ENCODE measurements at regions not wholly inside any gene's neighbourhood (a gene's known extent, or its start where the extent isn't known, plus 50 kb on each side); places are given as distances from the start of the nearest gene placed in this dataset.

GRCh38 chr12:4119157-4119761, 154.3 kb upstream of the CCND2 start:
- intact Hi-C loops (cut with micrococcal nuclease): no loop called here
- peak overlapping the region; percentile 81 for H3K27ac Mint-ChIP-seq
- ATAC-seq (ENCODE audit: low read depth) (peak; percentile 38), DNase-seq (no peak)
- no peak for TF ChIP-seq CTCF (IDR thresholded peaks at IDR 0.05)
- H3K9me3 Mint-ChIP-seq: no peaks in the 10 kb centered on the region
- H3K4me1 Mint-ChIP-seq: peaks cover 56% of the 10 kb centered on the region
- H3K36me3 Mint-ChIP-seq (ENCODE audit: low read depth): no peaks in the 10 kb centered on the region
- H3K4me3 Mint-ChIP-seq: peak overlapping the region; percentile 69
- ChIA-PET POLR2A (interaction anchor here (1.1 to 6.2 kb wide), 10 partner anchors 11 to 158 kb away, joined by 3 to 45 read pairs (median 20); partner anchors contain the start of gene CCND2), CTCF (interaction anchor here (0.6 to 1.2 kb wide), 2 partner anchors 32 to 157 kb away, joined by 3 to 4 read pairs; no protein-coding TSS in a partner anchor)
- H3K27me3 Mint-ChIP-seq: no peaks in the 10 kb centered on the region

GRCh38 chr12:4118601-4119156, 154.9 kb upstream of the CCND2 start:
- H3K4me3 Mint-ChIP-seq: peak overlapping the region; percentile 69
- intact Hi-C loops (cut with micrococcal nuclease): loop anchor here (1.0 kb wide), 6 partner anchors 11 to 151 kb away; no protein-coding TSS in a partner anchor

GRCh38 chr12:4118017-4118510, 155.5 kb upstream of the CCND2 start:
- Mint-ChIP-seq H3K27me3 (no peaks in the 10 kb centered on the region), H3K4me1 (peaks cover 56% of the 10 kb centered on the region), H3K9me3 (no peaks in the 10 kb centered on the region), H3K36me3 (ENCODE audit: low read depth) (no peaks in the 10 kb centered on the region), H3K27ac (peak overlapping the region; percentile 81), H3K4me3 (peak overlapping the region; percentile 69)
- no peak for DNase-seq
- no peak for TF ChIP-seq CTCF (IDR thresholded peaks at IDR 0.05)
- ATAC-seq (ENCODE audit: low read depth): peak; percentile 80
- intact Hi-C loops (cut with micrococcal nuclease): loop anchor here (1.0 kb wide), 6 partner anchors 11 to 151 kb away; no protein-coding TSS in a partner anchor
- ChIA-PET POLR2A (interaction anchor here (0.9 to 6.2 kb wide), 18 partner anchors 10 to 245 kb away, joined by 3 to 45 read pairs (median 6); partner anchors contain the start of genes CCND2 and PARP11), CTCF (interaction anchor here (0.6 to 3.0 kb wide), 5 partner anchors 10 to 159 kb away, joined by 3 to 15 read pairs (median 3); no protein-coding TSS in a partner anchor)

More at GRCh38 chr12:4118601-4119156, 154.9 kb upstream of the CCND2 start:
- Mint-ChIP-seq H3K9me3 (no peaks in the 10 kb centered on the region), H3K36me3 (ENCODE audit: low read depth) (no peaks in the 10 kb centered on the region), H3K27ac (peak overlapping the region; percentile 81), H3K27me3 (no peaks in the 10 kb centered on the region), H3K4me1 (peaks cover 56% of the 10 kb centered on the region)
- DNase-seq (no peak), ATAC-seq (ENCODE audit: low read depth) (peak; percentile 5)
- POLR2A ChIA-PET: interaction anchor here (0.9 to 6.2 kb wide), 18 partner anchors 11 to 245 kb away, joined by 3 to 45 read pairs (median 4); partner anchors contain the start of genes CCND2 and PARP11
- CTCF ChIA-PET: interaction anchor here (0.6 to 3.0 kb wide), 5 partner anchors 11 to 158 kb away, joined by 3 to 15 read pairs (median 4); no protein-coding TSS in a partner anchor
- TF ChIP-seq CTCF (IDR thresholded peaks at IDR 0.05): no peak

GRCh38 chr12:4117386-4118016, 156.1 kb upstream of the CCND2 start:
- intact Hi-C loops (cut with micrococcal nuclease): loop anchor here (1.0 kb wide), 6 partner anchors 10 to 152 kb away; no protein-coding TSS in a partner anchor

More at GRCh38 chr12:4117386-4118016, 156.1 kb upstream of the CCND2 start:
- DNase-seq (no peak), ATAC-seq (ENCODE audit: low read depth) (peak; percentile 8)
- Mint-ChIP-seq H3K4me3 (peak overlapping the region; percentile 69), H3K9me3 (no peaks in the 10 kb centered on the region), H3K36me3 (ENCODE audit: low read depth) (no peaks in the 10 kb centered on the region), H3K27ac (peak overlapping the region; percentile 81), H3K4me1 (peaks cover 56% of the 10 kb centered on the region), H3K27me3 (no peaks in the 10 kb centered on the region)
- ChIA-PET CTCF (interaction anchor here (0.6 to 3.0 kb wide), 5 partner anchors 10 to 159 kb away, joined by 3 to 15 read pairs (median 3); no protein-coding TSS in a partner anchor), POLR2A (interaction anchor here (0.7 to 6.2 kb wide), 20 partner anchors 10 to 244 kb away, joined by 3 to 45 read pairs (median 5); partner anchors contain the start of genes CCND2 and PARP11)
- TF ChIP-seq CTCF (IDR thresholded peaks at IDR 0.05): no peak

Measured in activated B cell treated with CpG ODN at 0.5 μM for 24 hours (primary cell).